Stromal cell of bone marrow (primary cell): ENCODE measurements at regions not wholly inside any gene's neighbourhood (a gene's known extent, or its start where the extent isn't known, plus 50 kb on each side); places are given as distances from the start of the nearest gene placed in this dataset.

Source experiments
- DNase-seq: peaks from one replicate; pipeline ENCODE4 v3.0.0-alpha.2; 2012; ENCODE audit warnings: low read depth

- DNase-seq, result no peak
These were observed 325.2 kb downstream of the DIPK2A start for GRCh38 chr3:144296808-144297207.

GRCh38 chr3:144301863-144302262, 330.2 kb downstream of the DIPK2A start:
- no peak for DNase-seq

- no peak for DNase-seq
These were observed 336.3 kb downstream of the DIPK2A start for GRCh38 chr3:144307951-144308350.

GRCh38 chr3:144308396-144308795, 336.8 kb downstream of the DIPK2A start:
- no peak for DNase-seq

- DNase-seq, result no peak
These were observed 341.1 kb downstream of the DIPK2A start for GRCh38 chr3:144312702-144313101.

GRCh38 chr3:144314946-144315345, 343.3 kb downstream of the DIPK2A start:
- DNase-seq, result no peak

GRCh38 chr3:144317961-144318360, 346.3 kb downstream of the DIPK2A start:
- no peak for DNase-seq

- no peak for DNase-seq
These were observed 352.5 kb downstream of the DIPK2A start for GRCh38 chr3:144324076-144324475.

GRCh38 chr3:144332868-144333267, 361.2 kb downstream of the DIPK2A start:
- no peak for DNase-seq

- no peak for DNase-seq
These were observed 369.8 kb downstream of the DIPK2A start for GRCh38 chr3:144341471-144341870.

- no peak for DNase-seq
These were observed 371.7 kb downstream of the DIPK2A start for GRCh38 chr3:144343343-144343742.

GRCh38 chr3:144343777-144344176, 372.2 kb downstream of the DIPK2A start:
- DNase-seq, result no peak

GRCh38 chr3:144344925-144345548, 373.4 kb downstream of the DIPK2A start:
- DNase-seq, result no peak

GRCh38 chr3:144350125-144350524, 378.5 kb downstream of the DIPK2A start:
- DNase-seq, result no peak

- no peak for DNase-seq
These were observed 379.4 kb downstream of the DIPK2A start for GRCh38 chr3:144351011-144351410.

GRCh38 chr3:144351773-144352365, 380.2 kb downstream of the DIPK2A start:
- no peak for DNase-seq

GRCh38 chr3:144358191-144358590, 386.6 kb downstream of the DIPK2A start:
- DNase-seq, result no peak

- no peak for DNase-seq
These were observed 389.4 kb downstream of the DIPK2A start for GRCh38 chr3:144361002-144361401.

GRCh38 chr3:144362126-144362525, 390.5 kb downstream of the DIPK2A start:
- DNase-seq, result peak; percentile 6

- DNase-seq, result no peak
These were observed 392.2 kb downstream of the DIPK2A start for GRCh38 chr3:144363856-144364255.

- DNase-seq, result no peak
These were observed 393.1 kb downstream of the DIPK2A start for GRCh38 chr3:144364737-144365136.

- no peak for DNase-seq
These were observed 397.7 kb downstream of the DIPK2A start for GRCh38 chr3:144369129-144369879.

- no peak for DNase-seq
These were observed 403.5 kb downstream of the DIPK2A start for GRCh38 chr3:144375088-144375487.
